Astrocyte of the hippocampus (primary cell): ENCODE measurements at regions not wholly inside any gene's neighbourhood (a gene's known extent, or its start where the extent isn't known, plus 50 kb on each side); places are given as distances from the start of the nearest gene placed in this dataset.
"Not testable (repeated sequence)": the region's sequence is repeated elsewhere in the genome, so short reads cannot be mapped to it uniquely, and the experiment has no call there.

ENCODE experiments used
- DNase-seq: peaks from one replicate; pipeline ENCODE4 v3.0.0; 2011; ENCODE audit warnings: low read depth, low spot score

DNA sequence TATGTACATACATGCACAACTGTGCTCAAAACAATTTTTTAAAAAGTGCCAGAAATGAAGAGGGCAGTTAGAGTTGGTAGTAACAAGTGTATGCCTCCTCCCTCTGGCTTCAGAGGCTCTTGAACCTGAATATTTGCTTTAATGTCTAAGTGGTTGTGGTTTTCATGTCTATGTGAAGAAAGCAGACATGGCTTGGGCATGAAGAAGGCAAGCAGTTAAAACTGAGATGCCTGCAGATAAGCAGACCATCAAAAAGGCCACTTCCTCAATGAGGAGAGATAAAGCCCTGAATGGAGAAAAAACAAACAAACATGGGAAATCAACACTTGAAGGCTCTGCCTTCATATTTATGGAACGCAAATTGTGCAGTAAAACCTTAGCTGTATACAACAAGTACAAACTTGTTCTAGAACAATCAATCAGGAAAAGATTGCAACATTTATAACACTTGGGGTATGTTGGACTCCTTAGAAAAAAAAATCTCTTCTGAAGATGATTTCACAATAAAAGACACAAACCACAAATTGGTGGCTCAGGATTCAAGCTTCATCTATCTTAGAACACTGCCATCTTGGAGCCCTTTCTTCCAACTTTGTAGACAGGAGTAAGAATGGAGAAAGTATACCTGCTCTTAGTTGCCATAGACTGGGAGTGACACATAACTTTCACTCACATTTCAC, 52.7 kb upstream of the PLA2G4A start:
- no peak for DNase-seq

DNA sequence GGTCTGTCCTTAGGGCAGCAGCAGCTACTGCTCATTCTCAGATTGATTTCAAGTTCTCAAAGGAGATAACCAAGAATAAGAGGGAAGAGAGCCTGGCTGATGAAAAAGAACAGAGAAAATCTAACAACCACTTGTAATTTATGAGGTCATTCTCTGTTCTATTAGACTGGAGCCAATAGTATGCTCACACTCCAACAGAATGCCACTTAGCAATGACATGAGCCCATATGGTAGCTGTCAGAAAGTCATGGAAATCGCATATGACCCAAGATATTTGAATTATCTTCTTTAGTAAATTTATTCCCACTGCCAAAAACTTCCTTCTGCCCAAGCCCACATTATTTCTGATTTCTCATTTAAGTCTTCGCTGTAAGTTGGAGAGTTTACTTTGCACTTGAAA, 53.7 kb upstream of the PLA2G4A start:
- DNase-seq: no peak

DNA sequence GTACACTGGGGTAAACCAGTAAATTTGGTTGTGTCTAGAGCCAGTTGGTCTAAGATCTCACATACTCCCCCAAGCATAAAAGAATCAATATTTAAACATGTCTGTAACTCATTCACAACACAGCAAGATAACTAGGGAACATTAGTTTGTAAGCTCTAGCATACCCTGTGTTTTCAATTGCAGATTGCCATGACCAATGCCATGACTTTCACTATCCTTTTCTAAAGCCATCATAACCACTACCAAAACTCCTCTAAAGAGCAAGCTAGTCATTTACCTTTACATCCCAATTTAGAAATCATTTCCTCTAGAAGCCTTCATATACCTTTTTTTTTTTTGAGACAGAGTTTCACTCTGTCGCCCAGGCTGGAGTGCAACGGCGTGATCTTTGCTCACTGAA, 56.5 kb upstream of the PLA2G4A start:
- DNase-seq: no peak

DNA sequence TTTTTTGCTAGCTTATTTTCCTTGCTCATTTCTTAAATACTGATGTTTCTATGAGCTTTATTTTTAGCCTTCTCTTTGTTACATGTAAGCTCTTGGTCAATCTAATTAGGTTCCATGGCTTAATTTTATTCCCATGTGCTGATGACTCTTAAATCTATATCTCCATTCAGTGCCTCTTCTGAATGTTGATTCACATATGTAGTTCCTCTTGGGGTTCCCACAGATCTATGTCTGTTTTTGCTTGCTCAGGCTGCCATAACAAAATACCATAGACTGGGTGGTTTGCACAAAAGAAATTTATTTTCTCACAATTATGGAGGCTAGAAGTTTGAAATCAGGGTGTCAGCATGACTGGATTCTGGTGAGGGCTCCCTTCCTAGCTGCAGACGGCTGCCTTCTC, 58.3 kb upstream of the PLA2G4A start:
- DNase-seq: no peak

DNA sequence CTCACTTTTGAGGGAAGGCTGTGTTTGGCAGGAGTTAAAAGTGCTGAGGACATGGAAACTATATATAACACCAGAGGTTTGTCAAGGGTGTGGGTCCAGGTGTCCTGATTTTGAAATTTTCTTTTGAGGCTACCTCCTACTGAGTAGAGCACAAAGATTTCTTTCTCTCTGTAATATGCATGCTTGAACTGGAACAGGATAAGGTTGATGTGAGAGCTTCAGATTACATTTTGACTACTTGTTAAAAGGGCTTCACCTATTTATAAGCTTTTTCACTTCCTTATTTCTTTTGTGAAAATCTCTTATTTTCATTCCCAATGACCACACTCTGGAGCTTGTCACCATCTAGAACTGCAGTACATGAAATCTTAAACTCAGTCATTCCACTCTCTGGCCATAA, 59.8 kb upstream of the PLA2G4A start:
- DNase-seq: no peak

DNA sequence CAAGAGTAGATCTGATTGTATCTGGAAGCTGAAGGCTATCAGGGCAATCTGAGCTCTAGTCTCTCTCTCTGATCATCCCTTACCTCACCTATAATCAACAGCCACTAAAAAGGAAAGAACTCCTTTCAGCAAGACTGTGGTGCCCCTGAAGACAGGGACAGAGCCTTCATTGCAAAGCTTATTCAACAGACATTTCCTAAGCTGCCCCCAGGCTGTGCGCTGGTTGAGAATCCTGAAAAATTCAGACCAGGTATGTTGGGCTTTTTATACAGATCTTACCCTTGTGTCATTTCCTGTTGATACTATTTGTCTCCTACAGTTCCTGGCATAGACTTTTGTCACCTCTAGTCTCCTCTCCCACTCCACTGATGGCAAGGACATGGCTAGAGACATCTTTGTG, 63.3 kb upstream of the PLA2G4A start:
- DNase-seq: no peak

DNA sequence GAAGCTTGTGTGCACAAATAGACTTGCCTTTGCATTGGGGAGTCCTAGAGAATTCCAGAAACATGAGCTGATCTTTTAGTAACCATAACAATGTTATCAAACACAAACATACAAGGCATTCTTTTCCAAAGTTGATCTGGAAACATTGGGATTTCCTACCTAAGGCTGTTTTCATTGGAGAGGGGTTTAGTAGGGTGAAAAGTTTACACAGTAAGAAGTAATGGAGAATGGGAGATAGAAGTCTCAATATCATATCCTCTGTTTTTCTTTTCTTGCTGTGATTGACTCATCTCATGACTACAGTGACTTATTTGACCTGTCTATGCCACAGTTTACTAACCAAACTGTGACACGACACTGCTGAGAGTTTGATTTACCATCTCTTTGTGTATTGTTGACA, 65.6 kb upstream of the PLA2G4A start:
- DNase-seq: peak; percentile 61

DNA sequence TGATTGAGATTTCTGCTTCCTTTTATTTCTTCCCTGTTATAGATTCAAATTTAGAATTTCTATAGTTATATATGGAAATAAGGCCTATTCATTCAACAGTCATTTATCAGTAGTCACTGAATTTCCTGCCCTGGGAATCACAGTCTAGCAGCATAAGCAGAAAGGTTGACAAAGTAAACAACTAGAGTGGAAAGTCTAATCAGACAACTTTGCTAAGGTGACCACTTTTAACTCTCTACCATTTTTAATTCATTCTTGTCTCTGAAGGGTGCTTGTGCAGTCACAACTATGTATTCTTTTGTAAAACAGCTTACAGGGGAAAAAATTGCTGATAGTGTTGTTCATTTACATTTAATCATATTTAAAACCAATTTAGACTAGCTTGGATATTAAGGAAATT, 66.1 kb upstream of the PLA2G4A start:
- peak; percentile 10 for DNase-seq

DNA sequence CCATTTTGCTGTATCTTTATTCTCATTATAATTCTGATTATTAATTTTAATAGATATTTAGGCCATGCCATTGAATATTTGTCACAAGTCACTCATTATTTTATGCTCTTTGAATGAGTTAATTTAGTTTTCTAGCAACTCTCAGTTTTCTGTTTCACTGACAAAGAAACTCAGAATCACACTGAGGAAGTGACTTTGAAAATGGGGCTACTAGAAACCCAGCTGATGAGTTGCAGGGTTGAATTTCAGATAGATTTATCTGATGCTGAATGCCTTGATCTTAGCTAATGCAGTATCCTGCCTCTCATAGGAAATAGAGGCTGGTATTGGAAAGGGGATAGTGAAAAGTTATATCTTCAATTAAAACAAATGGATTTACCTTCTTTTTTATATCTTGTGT, 67.4 kb upstream of the PLA2G4A start:
- no peak for DNase-seq

DNA sequence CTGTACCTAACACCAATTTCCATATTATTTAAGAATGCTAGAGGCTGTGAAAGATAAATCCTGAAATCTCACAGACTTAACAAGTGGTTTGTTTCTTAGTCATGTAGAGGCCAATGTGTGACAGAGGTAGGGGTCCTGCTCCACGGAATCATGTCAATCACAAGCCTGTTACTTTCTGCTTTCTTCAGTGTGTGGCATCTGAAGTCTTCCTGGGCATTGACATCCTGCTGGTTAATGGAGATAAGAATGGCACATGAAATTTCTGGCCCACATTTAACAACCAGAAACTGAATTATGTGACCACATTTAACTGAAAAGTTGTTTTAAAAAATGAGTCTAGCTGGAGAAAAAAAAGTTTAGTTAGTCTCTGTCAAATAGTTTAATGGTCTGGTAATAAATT, 68.3 kb upstream of the PLA2G4A start:
- DNase-seq: no peak

DNA sequence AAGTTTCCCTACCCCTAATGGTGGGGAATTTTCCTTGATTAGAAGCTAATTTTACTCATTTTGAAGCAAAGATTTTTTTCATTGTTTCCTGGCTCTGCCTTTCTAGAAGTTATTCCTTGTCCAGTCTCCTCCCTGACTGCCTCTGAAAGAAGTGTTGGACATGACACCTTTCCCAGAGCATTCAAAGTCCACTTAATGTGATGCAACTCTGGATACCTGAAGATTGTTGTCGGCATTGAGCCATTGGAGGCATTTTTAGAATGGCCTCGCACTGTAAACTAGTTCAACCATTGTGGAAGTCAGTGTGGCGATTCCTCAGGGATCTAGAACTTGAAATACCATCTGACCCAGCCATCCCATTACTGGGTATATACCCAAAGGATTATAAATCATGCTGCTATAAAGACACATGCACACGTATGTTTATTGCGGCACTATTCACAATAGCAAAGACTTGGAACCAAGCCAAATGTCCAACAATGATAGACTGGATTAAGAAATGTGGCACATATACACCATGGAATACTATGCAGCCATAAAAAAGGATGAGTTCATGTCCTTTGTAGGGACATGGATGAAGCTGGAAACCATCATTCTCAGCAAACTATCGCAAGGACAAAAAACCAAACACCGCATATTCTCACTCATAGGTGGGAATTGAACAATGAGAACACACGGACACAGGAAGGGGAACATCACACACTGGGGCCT, 69.7 kb upstream of the PLA2G4A start:
- not testable (repeated sequence) for DNase-seq

DNA sequence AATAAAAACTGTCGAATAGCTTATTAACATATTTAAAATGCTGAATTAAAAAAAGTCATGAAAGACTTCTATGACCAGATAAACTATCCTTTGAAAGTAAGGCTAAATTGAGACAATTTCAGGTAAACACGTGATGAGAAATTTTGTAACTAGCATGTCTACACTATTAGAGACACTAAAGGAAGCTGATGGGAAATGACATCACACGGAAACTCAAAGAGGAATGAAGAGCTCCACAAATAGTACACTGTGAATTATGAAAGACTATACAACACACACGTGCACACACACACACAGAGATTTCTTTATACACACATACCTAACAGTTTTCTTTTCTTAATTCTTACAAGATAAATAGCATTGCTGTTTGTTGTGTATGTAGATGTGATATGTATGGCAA, 70.9 kb upstream of the PLA2G4A start:
- no peak for DNase-seq

DNA sequence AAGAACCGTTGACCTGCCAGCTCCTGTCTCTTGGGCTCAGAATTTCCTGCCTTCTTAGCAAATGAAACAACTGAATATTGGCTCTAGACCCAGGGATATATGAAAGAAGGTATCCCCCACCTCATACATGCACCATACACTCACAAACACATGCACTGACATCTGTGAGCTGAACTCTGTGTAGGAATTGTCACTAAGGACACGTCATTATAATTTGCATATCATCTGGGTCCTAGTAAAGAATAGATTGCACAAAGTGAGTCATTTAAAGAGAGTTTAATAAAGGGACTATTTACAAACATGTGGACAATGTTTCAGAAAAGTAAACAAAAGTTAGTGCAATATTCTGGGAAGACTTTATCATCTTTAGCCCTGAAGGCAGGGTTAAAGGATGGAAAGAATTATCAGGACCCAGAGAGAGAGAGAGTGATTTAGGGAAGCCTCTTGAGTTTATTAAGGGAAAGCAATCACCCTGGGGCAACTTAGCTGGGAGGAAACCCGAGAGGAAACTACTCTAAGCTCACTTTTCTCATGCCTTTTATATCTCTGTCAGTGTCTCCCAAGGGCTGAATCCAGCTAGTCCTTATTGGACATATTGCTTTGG, 74.1 kb upstream of the PLA2G4A start:
- DNase-seq: no peak

DNA sequence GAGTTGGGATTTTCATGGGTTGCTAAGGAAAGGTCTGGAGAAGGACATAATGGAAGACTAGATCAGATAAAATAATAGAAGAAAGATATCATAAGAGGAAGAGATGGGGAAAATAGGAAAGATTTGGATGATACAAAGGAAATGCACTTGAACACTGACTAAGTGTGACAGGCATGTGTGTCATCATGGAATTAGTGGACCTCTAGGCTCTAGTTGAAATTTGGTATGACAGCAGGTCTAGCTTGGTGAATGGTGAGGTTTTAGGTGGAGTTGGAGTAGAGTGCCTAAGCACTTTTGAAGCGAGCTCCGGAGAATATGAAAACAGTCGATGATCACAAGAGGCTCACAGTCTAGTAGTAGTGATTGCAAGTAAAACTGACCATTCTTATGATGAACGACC, 73.0 kb upstream of the PTGS2 start:
- DNase-seq: no peak

DNA sequence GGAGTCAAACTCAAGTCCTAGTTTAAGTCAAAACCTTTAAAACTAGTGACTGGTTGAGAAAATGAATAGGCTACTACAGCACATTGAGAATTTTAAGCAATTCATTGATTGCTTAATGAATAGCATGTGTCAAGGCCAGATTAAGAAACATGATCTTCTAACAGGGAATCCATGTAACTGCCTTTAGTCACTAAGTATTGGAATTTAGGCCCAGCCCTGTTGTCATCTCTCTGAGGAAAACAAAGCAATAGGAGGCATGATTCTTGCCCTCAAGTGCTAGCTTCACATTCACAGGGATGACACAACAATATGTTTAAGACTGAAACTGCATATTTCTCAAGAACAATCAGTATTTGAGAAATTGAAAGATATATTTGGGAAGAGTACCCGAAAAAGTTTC, 70.0 kb upstream of the PTGS2 start:
- DNase-seq: no peak

DNA sequence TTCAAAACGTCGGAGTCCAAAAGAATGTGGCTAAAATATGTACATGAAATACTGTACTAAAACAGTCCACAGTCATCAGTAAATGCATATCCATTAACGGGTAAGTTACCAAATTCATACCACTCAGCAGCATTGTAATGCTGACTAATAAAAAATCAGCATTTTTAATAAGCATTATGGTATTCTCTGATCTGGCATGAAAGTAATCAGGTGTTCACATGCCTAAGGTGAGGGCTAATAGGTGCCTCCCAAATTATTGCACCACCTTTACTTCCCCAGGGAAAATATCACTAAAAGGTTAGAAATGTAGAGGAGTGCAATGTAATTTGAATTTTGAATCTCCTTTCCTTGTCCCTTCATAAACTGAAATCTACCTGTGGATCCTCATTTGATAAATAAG, 69.6 kb upstream of the PTGS2 start:
- no peak for DNase-seq

DNA sequence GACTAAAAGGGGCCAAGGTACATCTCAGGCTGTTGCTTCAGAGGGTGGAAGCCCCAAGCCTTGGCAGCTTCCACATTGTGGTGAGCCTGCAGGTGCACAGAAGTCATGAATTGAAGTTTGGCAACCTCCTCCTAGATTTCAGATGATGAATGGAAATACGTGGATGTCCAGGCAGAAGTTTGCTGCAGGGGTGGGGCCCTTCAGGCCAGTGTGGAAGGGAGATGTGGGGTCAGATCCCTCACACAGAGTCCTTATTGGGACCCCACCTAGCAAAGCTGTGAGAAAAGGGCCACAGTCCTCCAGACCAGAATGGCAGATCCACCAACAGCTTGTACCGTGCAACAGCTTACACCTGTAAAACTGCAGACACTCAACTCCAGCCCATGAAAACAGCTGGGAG, 67.4 kb upstream of the PTGS2 start:
- no peak for DNase-seq

DNA sequence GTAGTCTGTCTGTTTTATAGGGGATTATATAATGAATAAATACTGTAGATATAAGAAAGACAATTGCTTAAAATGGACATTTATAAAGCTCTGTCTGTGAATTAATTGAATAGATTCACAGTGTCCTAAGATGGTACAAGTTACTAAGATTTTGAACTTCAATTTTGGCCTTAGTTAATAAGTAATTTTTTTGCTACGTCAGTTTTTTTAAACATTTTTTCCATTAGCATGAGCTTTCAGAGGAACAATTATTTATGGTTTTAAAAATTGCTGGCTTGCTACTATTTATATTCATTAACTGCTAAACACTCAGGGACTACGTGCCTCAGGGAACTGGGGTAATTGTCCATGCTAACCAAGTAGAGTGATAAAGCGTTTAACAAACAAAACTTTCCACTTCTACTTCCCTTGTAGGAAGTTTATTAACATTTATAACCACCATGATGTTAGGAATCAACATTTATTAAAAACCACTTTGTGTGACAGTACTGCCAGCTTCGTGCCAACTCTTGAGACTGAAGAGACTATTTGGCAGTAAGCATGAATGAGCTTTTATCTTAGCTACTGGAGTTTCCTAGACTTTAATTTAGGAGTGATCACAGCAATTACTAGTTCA, 65.4 kb upstream of the PTGS2 start:
- DNase-seq: no peak

DNA sequence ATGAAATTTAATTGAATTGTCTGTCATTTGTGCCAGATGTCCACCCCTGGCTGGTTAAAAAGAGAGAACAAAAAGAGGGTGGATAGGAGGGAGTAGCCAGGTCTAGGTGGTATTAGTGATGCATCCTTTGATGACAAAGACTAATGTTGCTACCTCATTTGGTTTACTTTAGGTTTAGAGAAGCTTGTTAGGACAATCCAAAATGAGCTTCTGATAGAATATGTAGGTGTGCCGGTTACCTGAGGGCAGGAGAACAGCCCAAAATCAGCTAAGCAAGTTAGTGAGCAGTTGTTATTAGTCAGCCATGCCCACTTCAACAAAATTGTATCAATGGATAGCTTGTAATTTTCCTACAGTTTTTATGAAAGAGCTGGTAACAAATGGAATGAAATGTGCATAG, 61.4 kb upstream of the PTGS2 start:
- DNase-seq: no peak

DNA sequence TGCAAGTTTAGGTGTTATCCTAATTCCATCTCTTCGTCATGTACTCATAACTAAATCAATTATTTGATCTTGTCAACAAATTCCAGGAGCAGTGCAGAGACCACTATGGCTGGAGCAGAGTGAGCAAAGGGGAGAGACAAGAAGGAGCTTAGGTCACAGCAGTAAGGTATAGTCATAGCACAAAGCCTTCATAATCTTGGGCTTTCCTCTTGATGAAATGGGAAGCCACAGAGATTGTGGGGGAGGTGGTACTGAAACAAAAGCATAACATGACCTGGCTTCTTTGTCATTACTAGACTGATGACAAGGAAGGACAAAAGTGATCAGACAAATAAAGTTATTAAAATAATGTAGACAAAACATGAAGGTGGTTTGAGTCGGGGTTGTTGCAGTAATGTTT, 60.1 kb upstream of the PTGS2 start:
- DNase-seq: no peak

DNA sequence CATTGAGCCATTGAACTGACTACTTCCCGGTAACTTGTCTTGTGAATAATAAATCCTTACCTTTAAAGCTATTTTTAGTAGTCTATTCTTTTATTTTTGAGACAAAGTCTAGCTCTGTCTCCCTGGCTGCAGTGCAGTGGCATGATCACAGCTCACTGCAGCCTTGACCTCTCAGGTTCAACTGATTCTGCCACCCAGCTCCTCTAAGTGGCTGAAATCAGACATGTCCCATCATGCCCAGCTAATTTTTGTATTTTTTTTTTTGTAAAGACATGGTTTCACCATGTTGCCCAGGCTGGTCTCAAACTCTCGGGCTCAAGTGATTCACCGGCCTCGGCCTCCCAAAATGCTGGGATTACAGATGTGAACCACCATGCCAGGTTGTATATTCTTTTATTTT, 59.3 kb upstream of the PTGS2 start:
- DNase-seq: no peak

DNA sequence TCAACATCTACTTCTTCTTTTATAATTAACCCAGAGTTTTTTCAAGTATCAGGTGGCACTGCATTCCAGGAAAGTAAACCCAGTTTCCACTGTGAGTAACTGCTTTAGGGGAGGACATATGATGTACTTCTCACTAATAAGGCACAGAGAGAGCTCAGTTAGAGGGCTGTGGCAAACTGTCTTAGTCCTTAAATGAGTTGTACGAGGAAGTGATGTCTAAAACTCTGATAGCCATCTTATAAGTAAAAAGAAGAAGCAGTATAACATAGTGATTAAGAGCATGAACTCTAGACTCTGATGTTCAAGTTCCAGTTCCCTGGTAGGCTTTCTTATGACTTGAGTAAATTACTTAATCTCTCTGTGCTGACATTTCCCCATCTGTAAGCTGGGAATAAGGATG, 58.7 kb upstream of the PTGS2 start:
- DNase-seq: no peak
